ENCODE measurements at regions not wholly inside any gene's neighbourhood (a gene's known extent, or its start where the extent isn't known, plus 50 kb on each side); places are given as distances from the start of the nearest gene placed in this dataset.

DNA sequence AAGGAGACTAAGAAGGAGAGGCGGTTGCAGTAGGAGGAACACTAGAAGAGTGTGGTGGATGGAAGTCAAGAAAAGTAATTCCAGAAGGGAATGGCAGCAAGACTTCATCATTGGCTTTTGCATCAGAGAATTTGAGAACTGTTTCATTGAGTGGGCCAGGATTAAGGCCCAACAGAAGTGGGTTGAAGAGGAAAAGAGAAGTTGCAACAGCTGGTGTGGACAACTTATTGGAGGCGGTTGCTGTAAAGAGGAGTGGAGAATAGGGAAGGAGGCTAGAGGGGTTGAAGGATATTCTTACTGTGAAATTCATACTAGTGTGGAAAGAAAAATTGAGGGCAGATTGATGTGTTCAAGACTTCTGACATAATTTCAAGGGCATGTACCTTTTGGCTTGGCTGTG, 168.7 kb upstream of the FN1 start (continued):
- TF ChIP-seq, protein P1, sequence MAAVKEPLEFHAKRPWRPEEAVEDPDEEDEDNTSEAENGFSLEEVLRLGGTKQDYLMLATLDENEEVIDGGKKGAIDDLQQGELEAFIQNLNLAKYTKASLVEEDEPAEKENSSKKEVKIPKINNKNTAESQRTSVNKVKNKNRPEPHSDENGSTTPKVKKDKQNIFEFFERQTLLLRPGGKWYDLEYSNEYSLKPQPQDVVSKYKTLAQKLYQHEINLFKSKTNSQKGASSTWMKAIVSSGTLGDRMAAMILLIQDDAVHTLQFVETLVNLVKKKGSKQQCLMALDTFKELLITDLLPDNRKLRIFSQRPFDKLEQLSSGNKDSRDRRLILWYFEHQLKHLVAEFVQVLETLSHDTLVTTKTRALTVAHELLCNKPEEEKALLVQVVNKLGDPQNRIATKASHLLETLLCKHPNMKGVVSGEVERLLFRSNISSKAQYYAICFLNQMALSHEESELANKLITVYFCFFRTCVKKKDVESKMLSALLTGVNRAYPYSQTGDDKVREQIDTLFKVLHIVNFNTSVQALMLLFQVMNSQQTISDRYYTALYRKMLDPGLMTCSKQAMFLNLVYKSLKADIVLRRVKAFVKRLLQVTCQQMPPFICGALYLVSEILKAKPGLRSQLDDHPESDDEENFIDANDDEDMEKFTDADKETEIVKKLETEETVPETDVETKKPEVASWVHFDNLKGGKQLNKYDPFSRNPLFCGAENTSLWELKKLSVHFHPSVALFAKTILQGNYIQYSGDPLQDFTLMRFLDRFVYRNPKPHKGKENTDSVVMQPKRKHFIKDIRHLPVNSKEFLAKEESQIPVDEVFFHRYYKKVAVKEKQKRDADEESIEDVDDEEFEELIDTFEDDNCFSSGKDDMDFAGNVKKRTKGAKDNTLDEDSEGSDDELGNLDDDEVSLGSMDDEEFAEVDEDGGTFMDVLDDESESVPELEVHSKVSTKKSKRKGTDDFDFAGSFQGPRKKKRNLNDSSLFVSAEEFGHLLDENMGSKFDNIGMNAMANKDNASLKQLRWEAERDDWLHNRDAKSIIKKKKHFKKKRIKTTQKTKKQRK (IDR thresholded peaks at IDR 0.05; ENCODE audit: low read depth, low read length), result no peak
- TF ChIP-seq NFIC (IDR thresholded peaks at IDR 0.05; ENCODE audit: low read depth, low read length) (no peak), ZNF24 (IDR thresholded peaks at IDR 0.05) (no peak), TCF3 (IDR thresholded peaks at IDR 0.05; ENCODE audit: borderline replicate concordance, insufficient read depth, low read depth, low read length) (no peak), USF2 (IDR thresholded peaks at IDR 0.05; ENCODE audit: borderline replicate concordance, low read depth, low read length) (no peak), FOS (IDR thresholded peaks at IDR 0.05; ENCODE audit: borderline replicate concordance, extremely low read depth, insufficient read length) (no peak), NFYB (IDR thresholded peaks at IDR 0.05; ENCODE audit: insufficient read depth, low read depth, low read length) (no peak)

DNA sequence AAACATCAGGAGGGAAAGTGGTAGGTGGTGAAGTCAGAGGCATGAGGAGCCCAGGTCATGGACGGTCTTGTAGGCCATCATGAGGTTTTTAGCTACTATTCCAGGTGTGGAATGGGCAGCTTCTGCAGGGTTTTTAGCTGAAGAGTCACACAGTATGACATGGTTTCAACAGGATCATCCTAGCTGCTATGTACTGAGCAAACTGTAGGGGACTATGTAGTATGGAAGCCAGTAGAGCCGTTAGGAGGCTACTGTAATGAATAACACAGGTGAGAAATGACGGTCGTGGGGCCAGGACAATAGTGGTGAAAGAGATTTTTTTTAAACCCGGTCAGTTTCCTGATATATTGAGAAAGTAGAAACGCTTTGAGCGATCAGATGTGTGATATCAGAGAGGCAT, 167.6 kb upstream of the FN1 start:
- ChIA-PET SMC1A (ENCODE audit: uncharacterized antibody, unreplicated experiment) (interaction anchor here (0.7 to 4.1 kb wide), 10 partner anchors 9 to 315 kb away, joined by 3 to 23 read pairs (median 3); no protein-coding TSS in a partner anchor), CTCF (interaction anchor here (0.6 to 1.2 kb wide), 2 partner anchors 21 to 311 kb away, joined by 3 read pairs; no protein-coding TSS in a partner anchor), POLR2A (interaction anchor here (0.5 kb wide), 1 partner anchor 10 kb away, joined by 3 read pairs; no protein-coding TSS in a partner anchor), RAD21 (ENCODE audit: unreplicated experiment) (interaction anchor here (0.8 kb wide), 1 partner anchor 9 kb away, joined by 4 read pairs; no protein-coding TSS in a partner anchor)
- no peak overlapping the region for H2AFZ ChIP-seq (ENCODE audit: control insufficient read depth, low read depth, low read length)
- H3K79me2 ChIP-seq (ENCODE audit: control insufficient read depth, insufficient read depth, low read length), result no peaks in the 10 kb centered on the region
- no peaks in the 10 kb centered on the region for H3K36me3 ChIP-seq (ENCODE audit: control insufficient read depth in 2 of 2, insufficient read depth in 2 of 2, low read length in 1 of 2)
- no peak overlapping the region for H3K4me3 ChIP-seq
- WGBS (ENCODE audit: insufficient coverage, insufficient replicate concordance, low lambda C conversion rate, missing lambda C conversion rate), result 14% methylated on average over 7 of the region's 7 CpGs
- no TSS peak for BruUV-seq (replicated peaks)
- no peak overlapping the region for H3K9ac ChIP-seq (ENCODE audit: control insufficient read depth, insufficient read depth, low read length)
- ATAC-seq, result no peak
- H4K20me1 ChIP-seq (ENCODE audit: control insufficient read depth, insufficient read depth), result no peaks in the 10 kb centered on the region
- no peak for DNase-seq (ENCODE audit: low read depth, low spot score)
- FAIRE-seq, result no peak
- H3K4me1 ChIP-seq (ENCODE audit: control insufficient read depth, insufficient read depth, low read length), result no peaks in the 10 kb centered on the region
- intact Hi-C loops (cut with micrococcal nuclease; ENCODE audit: unreplicated experiment) (no loop called here), in situ Hi-C loops (cut with MboI) (no loop called here)
- H3K27ac ChIP-seq (ENCODE audit: control insufficient read depth, insufficient read depth), result no peak overlapping the region
- no peaks in the 10 kb centered on the region for H3K27me3 ChIP-seq (replicated peaks in 1 of 2; ENCODE audit: control insufficient read depth in 2 of 2, insufficient read depth in 2 of 2, low read length in 1 of 2)
- no peaks in the 10 kb centered on the region for H3K9me3 ChIP-seq (replicated peaks; ENCODE audit: control insufficient read depth, insufficient read depth, low read length)
- H3K4me2 ChIP-seq (ENCODE audit: control insufficient read depth, insufficient read depth), result no peak overlapping the region
- TF ChIP-seq, protein P2, sequence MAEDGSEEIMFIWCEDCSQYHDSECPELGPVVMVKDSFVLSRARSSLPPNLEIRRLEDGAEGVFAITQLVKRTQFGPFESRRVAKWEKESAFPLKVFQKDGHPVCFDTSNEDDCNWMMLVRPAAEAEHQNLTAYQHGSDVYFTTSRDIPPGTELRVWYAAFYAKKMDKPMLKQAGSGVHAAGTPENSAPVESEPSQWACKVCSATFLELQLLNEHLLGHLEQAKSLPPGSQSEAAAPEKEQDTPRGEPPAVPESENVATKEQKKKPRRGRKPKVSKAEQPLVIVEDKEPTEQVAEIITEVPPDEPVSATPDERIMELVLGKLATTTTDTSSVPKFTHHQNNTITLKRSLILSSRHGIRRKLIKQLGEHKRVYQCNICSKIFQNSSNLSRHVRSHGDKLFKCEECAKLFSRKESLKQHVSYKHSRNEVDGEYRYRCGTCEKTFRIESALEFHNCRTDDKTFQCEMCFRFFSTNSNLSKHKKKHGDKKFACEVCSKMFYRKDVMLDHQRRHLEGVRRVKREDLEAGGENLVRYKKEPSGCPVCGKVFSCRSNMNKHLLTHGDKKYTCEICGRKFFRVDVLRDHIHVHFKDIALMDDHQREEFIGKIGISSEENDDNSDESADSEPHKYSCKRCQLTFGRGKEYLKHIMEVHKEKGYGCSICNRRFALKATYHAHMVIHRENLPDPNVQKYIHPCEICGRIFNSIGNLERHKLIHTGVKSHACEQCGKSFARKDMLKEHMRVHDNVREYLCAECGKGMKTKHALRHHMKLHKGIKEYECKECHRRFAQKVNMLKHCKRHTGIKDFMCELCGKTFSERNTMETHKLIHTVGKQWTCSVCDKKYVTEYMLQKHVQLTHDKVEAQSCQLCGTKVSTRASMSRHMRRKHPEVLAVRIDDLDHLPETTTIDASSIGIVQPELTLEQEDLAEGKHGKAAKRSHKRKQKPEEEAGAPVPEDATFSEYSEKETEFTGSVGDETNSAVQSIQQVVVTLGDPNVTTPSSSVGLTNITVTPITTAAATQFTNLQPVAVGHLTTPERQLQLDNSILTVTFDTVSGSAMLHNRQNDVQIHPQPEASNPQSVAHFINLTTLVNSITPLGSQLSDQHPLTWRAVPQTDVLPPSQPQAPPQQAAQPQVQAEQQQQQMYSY (CRISPR knock-in tag; IDR thresholded peaks at IDR 0.05), result no peak
- TF ChIP-seq JUNB (IDR thresholded peaks at IDR 0.05), result no peak
- no peak for TF ChIP-seq HDGF (IDR thresholded peaks at IDR 0.05)
- TF ChIP-seq WRNIP1 (IDR thresholded peaks at IDR 0.05; ENCODE audit: borderline replicate concordance, low read depth, low read length), result no peak
- no peak for TF ChIP-seq SMARCA5 (IDR thresholded peaks at IDR 0.05)
